Spleen (tissue), 11 donors: ENCODE measurements at regions not wholly inside any gene's neighbourhood (a gene's known extent, or its start where the extent isn't known, plus 50 kb on each side); places are given as distances from the start of the nearest gene placed in this dataset.

Experiments used
- DNase-seq: peaks from one replicate; pipeline ENCODE4 v3.0.0-alpha.2; 2020
- H3K27ac ChIP-seq, 8 donors: fragments of 200-600 bp; sonication (generic) in 7 of 8; 1 replicate in 4 of 8; 2 replicates in 4 of 8; pipeline versions ENCODE4 v1.5.0 to v1.8.0; 2016 to 2021; ENCODE audit warnings: inconsistent platforms in 4 of 8, mild to moderate bottlenecking in 4 of 8, moderate library complexity in 1 of 8
- H3K27me3 ChIP-seq, 7 donors: fragments of 200-600 bp; sonication (generic) in 6 of 7; replicated peaks in 1 of 7; 1 replicate in 4 of 7; 2 replicates in 3 of 7; pipeline versions ENCODE4 v1.5.0 to v1.8.0; 2016 to 2021; ENCODE audit warnings: inconsistent platforms in 3 of 7, mild to moderate bottlenecking in 1 of 7
- H3K36me3 ChIP-seq, 6 donors: fragments of 200-600 bp; sonication (generic) in 5 of 6; 1 replicate in 4 of 6; 2 replicates in 2 of 6; pipeline versions ENCODE4 v1.5.0 to v1.8.0; 2016 to 2021; ENCODE audit warnings: inconsistent platforms in 2 of 6
- H3K4me1 ChIP-seq, 6 donors: fragments of 200-600 bp; sonication (generic) in 5 of 6; 1 replicate in 3 of 6; 2 replicates in 3 of 6; pipeline versions ENCODE4 v1.5.0 to v1.8.0; 2016 to 2021; ENCODE audit warnings: inconsistent platforms in 3 of 6
- H3K4me3 ChIP-seq, 8 donors: fragments of 200-600 bp; sonication (generic) in 7 of 8; 1 replicate in 4 of 8; 2 replicates in 4 of 8; pipeline versions ENCODE4 v1.5.0 to v1.8.0; 2016 to 2021; ENCODE audit warnings: inconsistent platforms in 4 of 8, mild to moderate bottlenecking in 4 of 8, moderate library complexity in 2 of 8
- H3K9me3 ChIP-seq, 8 donors: fragments of 200-600 bp; sonication (generic) in 7 of 8; 1 replicate in 4 of 8; 2 replicates in 4 of 8; pipeline versions ENCODE4 v1.5.0 to v1.8.0; 2016 to 2021; ENCODE audit warnings: inconsistent platforms in 4 of 8
- POLR2A ChIP-seq, 3 donors: fragments of 450-650 bp; IDR thresholded peaks; one replicate each; pipeline ENCODE4 v1.5.1; 2017; ENCODE audit warnings: antibody characterized with exemption in 3 of 3, mild to moderate bottlenecking in 1 of 3
- POLR2AphosphoS5 ChIP-seq, 3 donors: sonication (generic); formaldehyde crosslinking; IDR thresholded peaks; one replicate each; pipeline ENCODE4 v1.5.1; 2017; ENCODE audit warnings: antibody characterized with exemption in 3 of 3
- WGBS, 5 donors: extraction: QIAGEN DNeasy Blood & Tissue Kit in 3 of 5; methylation state at CpG; one replicate each; pipeline versions ENCODE4 v1.1.5 to v1.1.7; 2013 to 2018; 5-methylcytosine and 5-hydroxymethylcytosine counted together
- intact Hi-C: fragments of 100-400 bp; cut with DNase I; formaldehyde crosslinking; loops from one replicate; pipeline ENCODE4 v1.15.0; 2023; ENCODE audit warnings: low total_unique reads
- TF ChIP-seq, protein P1 (sequence below), 11 experiments: fragments of 200-600 bp in 7 of 11; fragments of 450-650 bp in 4 of 11; sonication (generic) in 4 of 11; IDR thresholded peaks in 8 of 11; conservative IDR thresholded peaks in 3 of 11; 1 replicate in 7 of 11; 2 replicates in 4 of 11; pipeline versions ENCODE4 v1.4.0 to v1.8.0; 2016 to 2021; ENCODE audit warnings: antibody characterized with exemption in 11 of 11, inconsistent platforms in 4 of 11, mild to moderate bottlenecking in 1 of 11
- donor health status: healthy with polysubstance abuse.
- donor health status: DM: no; HTN: no; CAD: no; lungs with moderate emphysema.
- donor health status: DM: no; HTN: no; CAD: no.
- donor health status: Bipolar disorder and iron deficiency.
- donor health status: healthy.
- donor health status: DM: no; HTN: no; CAD: no.
- donor health status: DM: yes; HTN: yes; CAD: no.

DNA sequence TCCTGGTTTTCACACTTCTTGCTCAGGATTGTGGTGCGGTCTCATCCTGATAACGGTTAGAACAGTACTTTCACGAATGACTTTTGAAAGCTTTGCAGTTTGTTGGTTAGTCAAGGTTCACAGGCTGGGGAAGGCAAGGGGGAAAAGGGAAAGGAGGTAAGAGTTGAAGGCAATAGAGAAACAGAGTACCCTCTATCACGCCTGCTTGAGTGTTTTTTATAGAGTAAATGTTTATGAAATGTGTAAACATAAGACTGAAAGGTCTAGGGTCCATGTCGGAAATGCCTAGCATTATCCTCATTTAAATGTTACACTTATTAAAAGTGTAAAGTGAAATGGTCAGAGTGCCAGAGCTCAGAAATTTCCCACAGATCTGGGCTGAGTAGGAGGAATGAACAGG is 167.4 kb downstream of the URB2 start:
- H3K27me3 ChIP-seq = peaks cover 0 to 8% (median 0%) of the 10 kb centered on the region in 7 donors
- H3K4me1 ChIP-seq = no peaks in the 10 kb centered on the region
- WGBS, 5 donors = 77 to 85% (median 81%) methylated on average over 5 of the region's 5 CpGs
- no peak overlapping the region for H3K27ac ChIP-seq
- no peak overlapping the region for H3K4me3 ChIP-seq
- intact Hi-C loops = no loop called here
- H3K9me3 ChIP-seq = peaks cover 0 to 19% (median 14%) of the 10 kb centered on the region in 8 donors
- TF ChIP-seq POLR2AphosphoS5 (IDR thresholded peaks at IDR 0.05) = no peak
- TF ChIP-seq POLR2A (IDR thresholded peaks at IDR 0.05) = no peak
- TF ChIP-seq, protein P1, sequence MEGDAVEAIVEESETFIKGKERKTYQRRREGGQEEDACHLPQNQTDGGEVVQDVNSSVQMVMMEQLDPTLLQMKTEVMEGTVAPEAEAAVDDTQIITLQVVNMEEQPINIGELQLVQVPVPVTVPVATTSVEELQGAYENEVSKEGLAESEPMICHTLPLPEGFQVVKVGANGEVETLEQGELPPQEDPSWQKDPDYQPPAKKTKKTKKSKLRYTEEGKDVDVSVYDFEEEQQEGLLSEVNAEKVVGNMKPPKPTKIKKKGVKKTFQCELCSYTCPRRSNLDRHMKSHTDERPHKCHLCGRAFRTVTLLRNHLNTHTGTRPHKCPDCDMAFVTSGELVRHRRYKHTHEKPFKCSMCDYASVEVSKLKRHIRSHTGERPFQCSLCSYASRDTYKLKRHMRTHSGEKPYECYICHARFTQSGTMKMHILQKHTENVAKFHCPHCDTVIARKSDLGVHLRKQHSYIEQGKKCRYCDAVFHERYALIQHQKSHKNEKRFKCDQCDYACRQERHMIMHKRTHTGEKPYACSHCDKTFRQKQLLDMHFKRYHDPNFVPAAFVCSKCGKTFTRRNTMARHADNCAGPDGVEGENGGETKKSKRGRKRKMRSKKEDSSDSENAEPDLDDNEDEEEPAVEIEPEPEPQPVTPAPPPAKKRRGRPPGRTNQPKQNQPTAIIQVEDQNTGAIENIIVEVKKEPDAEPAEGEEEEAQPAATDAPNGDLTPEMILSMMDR (IDR thresholded peaks at IDR 0.05 in 8 of 11, conservative IDR thresholded peaks at IDR 0.05 in 3 of 11) = no peak
- no peak for DNase-seq
- no peaks in the 10 kb centered on the region for H3K36me3 ChIP-seq

DNA sequence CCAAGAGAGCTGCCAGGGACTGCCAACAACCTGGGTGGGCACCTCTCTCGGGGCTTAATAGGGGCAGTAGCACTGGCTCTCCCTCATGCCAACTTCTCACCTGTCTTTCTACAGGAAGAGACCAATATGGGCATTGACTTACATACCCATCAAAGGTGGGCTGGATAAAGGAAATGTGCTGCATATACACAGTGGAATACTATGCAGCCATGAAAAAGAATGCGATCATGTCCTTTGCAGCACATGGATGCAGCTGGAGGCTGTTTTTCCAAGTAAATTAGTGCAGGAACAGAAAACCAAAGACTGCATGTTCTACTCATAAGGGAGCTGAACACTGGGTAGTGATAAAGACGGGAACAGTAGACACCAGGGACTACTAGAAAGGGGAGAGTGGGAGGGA is 172.5 kb downstream of the URB2 start:
- no peak overlapping the region for H3K27ac ChIP-seq
- DNase-seq = no peak
- no peaks in the 10 kb centered on the region for H3K36me3 ChIP-seq
- no peaks in the 10 kb centered on the region for H3K4me1 ChIP-seq
- H3K27me3 ChIP-seq = peaks cover 0 to 9% (median 0%) of the 10 kb centered on the region in 7 donors
- H3K4me3 ChIP-seq = no peak overlapping the region
- intact Hi-C loops = no loop called here
- TF ChIP-seq, protein P1 (IDR thresholded peaks at IDR 0.05 in 8 of 11, conservative IDR thresholded peaks at IDR 0.05 in 3 of 11) = no peak
- no peak for TF ChIP-seq POLR2A (IDR thresholded peaks at IDR 0.05)
- TF ChIP-seq POLR2AphosphoS5 (IDR thresholded peaks at IDR 0.05) = no peak
- WGBS, 5 donors = 90 to 97% (median 93%) methylated on average over 3 of the region's 3 CpGs
- H3K9me3 ChIP-seq = peaks cover 0 to 7% (median 5%) of the 10 kb centered on the region in 8 donors

DNA sequence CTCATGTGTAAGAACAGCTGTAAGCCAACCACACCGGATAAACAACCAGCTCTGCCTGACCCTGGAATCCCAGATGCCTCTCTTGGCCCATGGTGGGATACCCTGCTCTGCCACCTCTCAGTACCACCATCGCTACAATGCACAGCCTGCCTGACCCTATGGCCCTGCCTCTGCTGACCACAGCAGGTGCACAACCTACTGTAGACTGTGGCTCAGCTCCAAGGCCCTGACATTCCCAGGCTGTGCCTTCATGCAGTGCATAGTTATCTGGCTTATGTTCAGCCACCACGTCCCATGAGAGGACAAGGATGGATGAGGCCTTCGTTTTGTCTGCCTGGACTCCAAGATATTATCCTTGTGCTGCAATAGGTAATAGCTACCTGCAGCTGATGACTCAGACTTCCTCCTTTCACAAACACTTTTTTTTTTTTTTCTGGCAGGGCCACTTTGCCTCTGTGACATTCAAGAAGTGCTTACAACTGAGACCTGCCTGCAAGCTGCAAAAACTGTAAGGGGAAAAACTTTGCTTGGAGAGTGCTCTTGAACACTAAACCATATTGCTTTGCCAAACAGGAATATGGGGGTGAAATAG is 177.7 kb downstream of the URB2 start:
- H3K9me3 ChIP-seq = peaks cover 5 to 38% (median 22%) of the 10 kb centered on the region in 8 donors
- H3K4me3 ChIP-seq = no peak overlapping the region
- intact Hi-C loops = no loop called here
- TF ChIP-seq, protein P1 (IDR thresholded peaks at IDR 0.05 in 8 of 11, conservative IDR thresholded peaks at IDR 0.05 in 3 of 11) = no peak
- TF ChIP-seq POLR2AphosphoS5 (IDR thresholded peaks at IDR 0.05) (no peak), POLR2A (IDR thresholded peaks at IDR 0.05) (no peak)
- no peak overlapping the region for H3K27ac ChIP-seq
- H3K36me3 ChIP-seq = no peaks in the 10 kb centered on the region
- no peak for DNase-seq
- H3K4me1 ChIP-seq = no peaks in the 10 kb centered on the region
- 75 to 86% (median 83%) methylated on average over 4 of the region's 4 CpGs for WGBS, 5 donors
- peaks cover 0 to 6% (median 0%) of the 10 kb centered on the region in 7 donors for H3K27me3 ChIP-seq

DNA sequence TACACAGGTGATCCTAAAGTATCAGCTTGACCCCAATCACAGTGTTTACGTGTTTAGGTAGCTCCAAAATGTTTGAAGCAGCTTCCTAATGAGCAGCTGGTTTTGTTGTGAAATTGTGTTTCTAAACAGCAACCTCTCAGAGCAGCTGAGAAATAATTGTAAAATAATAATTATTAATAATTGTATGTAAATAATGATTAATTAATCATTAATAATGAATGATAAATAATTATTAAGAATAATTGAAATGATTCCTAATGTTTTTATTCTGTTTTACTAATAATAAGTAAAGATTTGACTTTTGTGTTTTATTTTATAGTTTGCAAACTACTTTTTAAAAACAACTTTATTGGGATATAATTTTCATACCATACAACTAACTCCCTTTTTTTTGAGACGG is 182.2 kb downstream of the URB2 start:
- TF ChIP-seq, protein P1 (IDR thresholded peaks at IDR 0.05 in 8 of 11, conservative IDR thresholded peaks at IDR 0.05 in 3 of 11) = no peak
- TF ChIP-seq POLR2A (IDR thresholded peaks at IDR 0.05) = no peak
- TF ChIP-seq POLR2AphosphoS5 (IDR thresholded peaks at IDR 0.05) = no peak

More for the DNA sequence above, 182.2 kb downstream of the URB2 start:
- WGBS, 5 donors = 78 to 91% (median 84%) methylated on average over 2 of the region's 2 CpGs
- Histone ChIP-seq H3K4me3 (no peak overlapping the region), H3K27me3 (peaks cover 0 to 11% (median 0%) of the 10 kb centered on the region in 7 donors), H3K36me3 (no peaks in the 10 kb centered on the region), H3K9me3 (peaks cover 5 to 63% (median 44%) of the 10 kb centered on the region in 8 donors), H3K4me1 (no peaks in the 10 kb centered on the region), H3K27ac (no peak overlapping the region)
- no peak for DNase-seq
- intact Hi-C loops = no loop called here
